PC-3 (cell line): ENCODE measurements at regions not wholly inside any gene's neighbourhood (a gene's known extent, or its start where the extent isn't known, plus 50 kb on each side); places are given as distances from the start of the nearest gene placed in this dataset.

Source experiments
- ATAC-seq: fragments of 200-7000 bp; cut with Tn5 transposase; 2 replicates; pipeline ENCODE4 v1.9.1; 2020; ENCODE audit warnings: mild to moderate bottlenecking, moderate library complexity
- BruUV-seq: library from RNA; stranded (reverse); fragments of 400-500 nt; replicated peaks from 2 replicates; lab custom pipeline; 2021; lab: Mats Ljungman, UMichigan
- CTCF ChIA-PET: fragments of 300-600 bp; sonication (Branson Sonifier 250); formaldehyde crosslinking; loops from one replicate; lab custom pipeline; 2022; ENCODE audit warnings: antibody characterized with exemption; lab: Charles Lee
- POLR2A ChIA-PET: fragments of 300-600 bp; sonication (Branson Sonifier 250); formaldehyde crosslinking; loops from one replicate; lab custom pipeline; 2022; ENCODE audit warnings: antibody characterized with exemption; ENCODE audit not compliant: unreplicated experiment; lab: Charles Lee
- DNase-seq: peaks from one replicate; pipeline ENCODE4 v3.0.0-alpha.2; 2015
- H2AFZ ChIP-seq: fragments of 300-600 bp; sonication (generic); 2 replicates; pipeline ENCODE4 v1.6.0; 2016; ENCODE audit warnings: antibody characterized with exemption, low read length
- H3F3A ChIP-seq: fragments of 300-600 bp; sonication (generic); one replicate; pipeline ENCODE4 v1.6.0; 2017; ENCODE audit warnings: antibody characterized with exemption, low read length, control low read depth, mild to moderate bottlenecking; ENCODE audit not compliant: unreplicated experiment
- H3K27ac ChIP-seq: fragments of 300-600 bp; sonication (generic); 2 replicates; pipeline ENCODE4 v1.5.1; 2016; ENCODE audit warnings: mild to moderate bottlenecking, low read length
- H3K27me3 ChIP-seq: fragments of 300-600 bp; sonication (generic); 2 replicates; pipeline ENCODE4 v1.6.1; 2016; ENCODE audit warnings: low read length, mixed read lengths
- H3K36me3 ChIP-seq: fragments of 300-600 bp; sonication (generic); 2 replicates; pipeline ENCODE4 v1.6.1; 2016; ENCODE audit warnings: low read depth, mixed run types, low read length, mixed read lengths
- H3K4me1 ChIP-seq: fragments of 300-600 bp; sonication (generic); 2 replicates; pipeline ENCODE4 v1.5.1; 2016; ENCODE audit warnings: low read length; ENCODE audit not compliant: insufficient read depth
- H3K4me2 ChIP-seq: fragments of 300-600 bp; sonication (generic); 2 replicates; pipeline ENCODE4 v1.6.0; 2016; ENCODE audit warnings: low read length
- H3K4me3 ChIP-seq: fragments of 300-600 bp; sonication (generic); 2 replicates; pipeline ENCODE4 v1.5.1; 2016; ENCODE audit warnings: mild to moderate bottlenecking, low read length, mixed read lengths
- H3K79me2 ChIP-seq: fragments of 300-600 bp; sonication (generic); 2 replicates; pipeline ENCODE4 v1.6.1; 2017; ENCODE audit warnings: low read length, mixed read lengths
- H3K9ac ChIP-seq: fragments of 300-600 bp; sonication (generic); 2 replicates; pipeline ENCODE4 v1.6.0; 2016; ENCODE audit warnings: mild to moderate bottlenecking, low read length
- H3K9me2 ChIP-seq: fragments of 300-600 bp; sonication (generic); replicated peaks from 2 replicates; pipeline ENCODE4 v1.6.1; 2016; ENCODE audit warnings: mixed run types, low read length, mixed read lengths
- H3K9me3 ChIP-seq: fragments of 300-600 bp; sonication (generic); 2 replicates; pipeline ENCODE4 v1.6.1; 2016; ENCODE audit warnings: low read length, mixed read lengths
- H4K20me1 ChIP-seq: fragments of 300-600 bp; sonication (generic); 2 replicates; pipeline ENCODE4 v1.6.1; 2016; ENCODE audit warnings: low read length, mixed read lengths
- EZH2 ChIP-seq: fragments of 300-600 bp; sonication (generic); IDR thresholded peaks from one replicate; pipeline ENCODE4 v1.6.1; 2017; ENCODE audit warnings: antibody characterized with exemption, mild to moderate bottlenecking, low read length; ENCODE audit not compliant: unreplicated experiment
- EZH2phosphoT487 ChIP-seq: fragments of 300-600 bp; sonication (generic); IDR thresholded peaks from 2 replicates; pipeline ENCODE4 v1.6.1; 2018; ENCODE audit warnings: mild to moderate bottlenecking, antibody characterized with exemption, low read length, borderline replicate concordance
- intact Hi-C: fragments of 100-400 bp; cut with micrococcal nuclease; formaldehyde crosslinking; loops from 2 replicates; pipeline ENCODE4 v1.9.0; 2023
- TF ChIP-seq, protein P1 (sequence below): fragments of 300-600 bp; sonication (generic); conservative IDR thresholded peaks from 2 replicates; pipeline ENCODE4 v1.5.1; 2017; ENCODE audit warnings: antibody characterized with exemption, low read depth, mild to moderate bottlenecking, low read length

DNA sequence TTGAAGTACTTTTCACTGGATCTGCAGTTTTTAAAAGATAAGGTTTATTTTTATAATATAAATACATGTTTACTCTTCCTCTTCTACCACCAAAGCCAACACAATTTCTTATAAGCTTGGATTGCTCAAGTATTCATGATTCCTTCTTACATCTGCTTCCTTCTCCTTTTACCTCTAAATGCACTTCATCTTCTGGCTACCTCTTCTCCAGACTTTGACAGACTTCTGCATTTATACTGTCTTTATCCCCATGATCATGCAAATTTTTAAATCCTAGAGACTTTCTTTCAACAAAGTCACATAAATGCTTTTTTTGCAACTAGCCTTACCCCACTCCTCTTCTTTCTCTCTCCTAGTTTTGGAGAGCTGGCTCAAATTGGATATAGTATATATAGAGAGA lies 142.9 kb downstream of the TFAP2B start:
- intact Hi-C loops, result no loop called here
- no peak for DNase-seq
- POLR2A ChIA-PET, result no interaction called here
- Histone ChIP-seq H4K20me1 (no peaks in the 10 kb centered on the region), H3K9ac (no peak overlapping the region), H3K9me3 (no peaks in the 10 kb centered on the region), H3K4me1 (no peaks in the 10 kb centered on the region), H3K36me3 (no peaks in the 10 kb centered on the region), H3K4me3 (no peak overlapping the region), H3K79me2 (no peaks in the 10 kb centered on the region), H3K9me2 (no peaks in the 10 kb centered on the region), H3K27ac (no peak overlapping the region), H3F3A (no peaks in the 10 kb centered on the region), H3K4me2 (no peak overlapping the region), H3K27me3 (no peaks in the 10 kb centered on the region), H2AFZ (no peak overlapping the region)
- CTCF ChIA-PET, result no interaction called here
- ATAC-seq, result no peak
- TF ChIP-seq, protein P1, sequence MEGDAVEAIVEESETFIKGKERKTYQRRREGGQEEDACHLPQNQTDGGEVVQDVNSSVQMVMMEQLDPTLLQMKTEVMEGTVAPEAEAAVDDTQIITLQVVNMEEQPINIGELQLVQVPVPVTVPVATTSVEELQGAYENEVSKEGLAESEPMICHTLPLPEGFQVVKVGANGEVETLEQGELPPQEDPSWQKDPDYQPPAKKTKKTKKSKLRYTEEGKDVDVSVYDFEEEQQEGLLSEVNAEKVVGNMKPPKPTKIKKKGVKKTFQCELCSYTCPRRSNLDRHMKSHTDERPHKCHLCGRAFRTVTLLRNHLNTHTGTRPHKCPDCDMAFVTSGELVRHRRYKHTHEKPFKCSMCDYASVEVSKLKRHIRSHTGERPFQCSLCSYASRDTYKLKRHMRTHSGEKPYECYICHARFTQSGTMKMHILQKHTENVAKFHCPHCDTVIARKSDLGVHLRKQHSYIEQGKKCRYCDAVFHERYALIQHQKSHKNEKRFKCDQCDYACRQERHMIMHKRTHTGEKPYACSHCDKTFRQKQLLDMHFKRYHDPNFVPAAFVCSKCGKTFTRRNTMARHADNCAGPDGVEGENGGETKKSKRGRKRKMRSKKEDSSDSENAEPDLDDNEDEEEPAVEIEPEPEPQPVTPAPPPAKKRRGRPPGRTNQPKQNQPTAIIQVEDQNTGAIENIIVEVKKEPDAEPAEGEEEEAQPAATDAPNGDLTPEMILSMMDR, result no peak
- TF ChIP-seq EZH2phosphoT487 (no peak), EZH2 (no peak)
- no TSS peak for BruUV-seq

DNA sequence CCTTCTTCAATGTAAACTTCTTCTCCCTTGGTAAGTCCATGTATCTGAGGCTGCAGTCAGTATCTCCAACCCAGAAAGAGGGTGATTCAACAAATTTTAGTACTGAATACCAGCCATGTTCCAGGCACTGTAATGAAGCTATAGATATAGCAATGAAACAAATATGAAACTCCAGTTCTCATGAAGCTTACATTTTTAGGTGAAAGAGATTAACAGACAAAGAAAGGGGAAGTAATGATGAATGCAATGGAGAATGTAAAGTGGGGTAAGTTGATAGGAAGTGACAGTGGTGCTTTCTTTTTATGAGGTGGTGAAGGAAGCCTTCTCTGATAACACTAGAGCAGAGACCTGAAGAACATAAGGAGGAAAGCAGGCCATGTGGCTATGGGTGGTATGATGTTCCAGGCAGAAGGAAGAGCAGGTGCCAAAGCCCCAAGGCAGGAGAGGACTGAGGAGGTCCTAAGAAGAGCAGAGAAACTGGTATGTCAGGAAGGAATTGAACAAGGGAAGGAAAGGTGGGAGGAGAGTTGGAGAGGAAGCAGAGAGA lies 143.6 kb downstream of the TFAP2B start:
- Histone ChIP-seq H3F3A (no peaks in the 10 kb centered on the region), H3K27me3 (no peaks in the 10 kb centered on the region), H4K20me1 (no peaks in the 10 kb centered on the region), H3K9me2 (no peaks in the 10 kb centered on the region), H3K36me3 (no peaks in the 10 kb centered on the region), H3K79me2 (no peaks in the 10 kb centered on the region), H3K4me2 (no peak overlapping the region), H3K4me3 (no peak overlapping the region), H3K27ac (no peak overlapping the region), H2AFZ (no peak overlapping the region), H3K4me1 (no peaks in the 10 kb centered on the region), H3K9me3 (no peaks in the 10 kb centered on the region), H3K9ac (no peak overlapping the region)
- ChIA-PET CTCF (no interaction called here), POLR2A (no interaction called here)
- TF ChIP-seq EZH2, result no peak
- TF ChIP-seq, protein P1, result no peak
- TF ChIP-seq EZH2phosphoT487, result no peak
- DNase-seq (no peak), ATAC-seq (no peak)
- BruUV-seq, result no TSS peak
- intact Hi-C loops, result no loop called here

DNA sequence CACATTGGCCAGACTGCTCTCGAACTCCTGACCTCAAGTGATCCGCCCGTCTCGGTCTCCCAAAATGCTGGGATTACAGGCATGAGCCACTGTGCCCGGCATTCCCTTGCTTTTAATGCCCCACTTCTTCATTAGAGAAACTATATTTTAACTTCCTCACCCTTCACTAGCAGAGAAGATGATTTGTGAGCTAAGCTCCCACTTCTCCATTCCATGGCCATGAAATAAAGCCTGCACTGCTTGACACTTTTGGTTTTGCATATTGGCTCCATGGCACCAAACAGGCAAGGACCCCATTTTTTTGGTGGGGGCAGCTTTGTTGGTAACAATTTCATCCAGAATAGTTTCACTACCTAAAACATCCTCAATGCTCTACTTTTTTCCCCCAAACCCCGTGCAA lies 145.3 kb downstream of the TFAP2B start:
- Histone ChIP-seq H3K4me1 (no peaks in the 10 kb centered on the region), H3K9me3 (no peaks in the 10 kb centered on the region), H3K4me3 (no peak overlapping the region), H4K20me1 (no peaks in the 10 kb centered on the region), H3K27me3 (no peaks in the 10 kb centered on the region), H3K36me3 (no peaks in the 10 kb centered on the region), H3K9ac (no peak overlapping the region), H3K79me2 (no peaks in the 10 kb centered on the region), H3K9me2 (no peaks in the 10 kb centered on the region), H3K27ac (no peak overlapping the region), H3K4me2 (no peak overlapping the region), H3F3A (no peaks in the 10 kb centered on the region), H2AFZ (no peak overlapping the region)
- no peak for TF ChIP-seq EZH2phosphoT487
- TF ChIP-seq EZH2, result no peak
- TF ChIP-seq, protein P1, result no peak
- DNase-seq (no peak), ATAC-seq (no peak)
- BruUV-seq, result no TSS peak
- ChIA-PET POLR2A (no interaction called here), CTCF (no interaction called here)
- intact Hi-C loops, result no loop called here
